Thoracic aorta (tissue), 2 donors: ENCODE measurements at regions not wholly inside any gene's neighbourhood (a gene's known extent, or its start where the extent isn't known, plus 50 kb on each side); places are given as distances from the start of the nearest gene placed in this dataset.

Experiments used
- ATAC-seq: fragments of 150-250 bp; one replicate; pipeline ENCODE4 v1.8.0; 2017; ENCODE audit warnings: low read depth; ENCODE audit not compliant: insufficient number of reproducible peaks, low FRiP score
- DNase-seq: peaks from one replicate; pipeline ENCODE4 v3.0.0-alpha.2; 2020; ENCODE audit warnings: low spot score
- H3K27ac ChIP-seq, 2 donors: fragments of 200-600 bp; sonication (generic); 1 replicate in 1 of 2; 2 replicates in 1 of 2; pipeline ENCODE4 v1.5.1; 2016; ENCODE audit warnings: mild to moderate bottlenecking in 2 of 2, moderate library complexity in 2 of 2
- H3K27me3 ChIP-seq: fragments of 200-600 bp; sonication (generic); replicated peaks from 2 replicates; pipeline ENCODE4 v1.6.0; 2016; ENCODE audit warnings: mild to moderate bottlenecking; ENCODE audit not compliant: insufficient read depth
- H3K36me3 ChIP-seq: fragments of 200-600 bp; sonication (generic); one replicate; pipeline ENCODE4 v1.5.1; 2016
- H3K4me1 ChIP-seq, 2 donors: fragments of 200-600 bp; sonication (generic); 1 replicate in 1 of 2; 2 replicates in 1 of 2; pipeline versions ENCODE4 v1.5.1 to v1.6.0; 2016; ENCODE audit warnings: low read depth in 2 of 2, mild to moderate bottlenecking in 1 of 2; ENCODE audit not compliant: control insufficient read depth in 1 of 2
- H3K4me3 ChIP-seq: fragments of 200-600 bp; sonication (generic); 2 replicates; pipeline ENCODE4 v1.5.1; 2016; ENCODE audit warnings: mild to moderate bottlenecking
- H3K9me3 ChIP-seq: fragments of 200-600 bp; sonication (generic); 2 replicates; pipeline ENCODE4 v1.5.1; 2016
- CTCF ChIP-seq: fragments of 200-600 bp; sonication (generic); IDR thresholded peaks from one replicate; pipeline ENCODE4 v1.5.1; 2019; ENCODE audit warnings: antibody characterized with exemption

- DNase-seq (no peak), ATAC-seq (no peak)
- TF ChIP-seq CTCF, result no peak
- Histone ChIP-seq H3K4me1 (no peaks in the 10 kb centered on the region), H3K27me3 (no peaks in the 10 kb centered on the region), H3K36me3 (no peaks in the 10 kb centered on the region), H3K27ac (no peak overlapping the region), H3K4me3 (no peak overlapping the region), H3K9me3 (no peaks in the 10 kb centered on the region)
Measured at GRCh38 chr4:23533859-23534258, 356.0 kb downstream of the PPARGC1A start.

- Histone ChIP-seq H3K27ac (no peak overlapping the region), H3K27me3 (no peaks in the 10 kb centered on the region), H3K9me3 (no peaks in the 10 kb centered on the region), H3K36me3 (no peaks in the 10 kb centered on the region), H3K4me3 (no peak overlapping the region), H3K4me1 (no peaks in the 10 kb centered on the region)
- no peak for DNase-seq
- TF ChIP-seq CTCF, result no peak
- no peak for ATAC-seq
Measured at GRCh38 chr4:23516716-23517115, 373.1 kb downstream of the PPARGC1A start.

GRCh38 chr4:23504083-23504482 lies 385.8 kb downstream of the PPARGC1A start:
- Histone ChIP-seq H3K36me3 (no peaks in the 10 kb centered on the region), H3K27ac (no peak overlapping the region), H3K4me1 (no peaks in the 10 kb centered on the region), H3K4me3 (no peak overlapping the region), H3K27me3 (no peaks in the 10 kb centered on the region), H3K9me3 (no peaks in the 10 kb centered on the region)
- no peak for TF ChIP-seq CTCF
- DNase-seq (no peak), ATAC-seq (no peak)

- Histone ChIP-seq H3K4me1 (no peaks in the 10 kb centered on the region), H3K27ac (no peak overlapping the region), H3K4me3 (no peak overlapping the region), H3K9me3 (peaks cover 2% of the 10 kb centered on the region), H3K36me3 (no peaks in the 10 kb centered on the region), H3K27me3 (no peaks in the 10 kb centered on the region)
- DNase-seq (no peak), ATAC-seq (no peak)
- no peak for TF ChIP-seq CTCF
Measured at GRCh38 chr4:23500894-23501449, 388.9 kb downstream of the PPARGC1A start.

GRCh38 chr4:23485801-23486200 lies 404.0 kb downstream of the PPARGC1A start:
- H3K4me1 ChIP-seq, result no peaks in the 10 kb centered on the region

More at GRCh38 chr4:23485801-23486200, 404.0 kb downstream of the PPARGC1A start:
- no peaks in the 10 kb centered on the region for H3K36me3 ChIP-seq
- no peak overlapping the region for H3K4me3 ChIP-seq
- ATAC-seq (no peak), DNase-seq (no peak)
- TF ChIP-seq CTCF, result no peak
- no peaks in the 10 kb centered on the region for H3K27me3 ChIP-seq
- no peaks in the 10 kb centered on the region for H3K9me3 ChIP-seq
- no peak overlapping the region for H3K27ac ChIP-seq
